ENCODE measurements at regions not wholly inside any gene's neighbourhood (a gene's known extent, or its start where the extent isn't known, plus 50 kb on each side); places are given as distances from the start of the nearest gene placed in this dataset.
A peak's percentile ranks its signal among the peaks of the same experiment; 100 is the strongest.

DNA sequence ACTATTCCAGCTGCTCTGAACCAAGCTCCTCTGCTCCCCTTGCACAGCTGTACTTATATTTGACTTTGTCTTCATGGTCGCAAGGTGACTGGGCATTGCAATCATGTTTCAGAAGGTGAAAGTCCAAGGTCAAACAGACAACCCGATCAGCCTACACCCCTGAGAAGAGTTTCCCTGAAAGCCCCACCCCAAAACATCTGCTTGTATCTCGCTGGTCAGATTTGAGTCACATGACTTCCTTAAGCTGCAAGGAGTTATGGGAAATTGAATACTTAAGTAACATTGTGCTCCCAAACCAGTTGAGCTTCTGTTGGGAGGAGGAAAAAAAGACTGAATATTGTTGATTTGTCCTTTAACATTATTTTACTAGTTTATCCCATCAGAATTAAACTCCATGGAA lies 83.4 kb upstream of the FZD10 start:
- H3K27me3 Mint-ChIP-seq: peaks cover 91% of the 10 kb centered on the region
- H3K4me1 Mint-ChIP-seq (ENCODE audit: low read depth): no peaks in the 10 kb centered on the region
- no peak overlapping the region for H3K4me3 Mint-ChIP-seq (ENCODE audit: low read depth)
- H3K36me3 Mint-ChIP-seq (ENCODE audit: insufficient read depth): no peaks in the 10 kb centered on the region
- DNase-seq (ENCODE audit: low spot score, unreplicated experiment): no peak
- no peak overlapping the region for H3K27ac Mint-ChIP-seq
- TF ChIP-seq, protein P1, sequence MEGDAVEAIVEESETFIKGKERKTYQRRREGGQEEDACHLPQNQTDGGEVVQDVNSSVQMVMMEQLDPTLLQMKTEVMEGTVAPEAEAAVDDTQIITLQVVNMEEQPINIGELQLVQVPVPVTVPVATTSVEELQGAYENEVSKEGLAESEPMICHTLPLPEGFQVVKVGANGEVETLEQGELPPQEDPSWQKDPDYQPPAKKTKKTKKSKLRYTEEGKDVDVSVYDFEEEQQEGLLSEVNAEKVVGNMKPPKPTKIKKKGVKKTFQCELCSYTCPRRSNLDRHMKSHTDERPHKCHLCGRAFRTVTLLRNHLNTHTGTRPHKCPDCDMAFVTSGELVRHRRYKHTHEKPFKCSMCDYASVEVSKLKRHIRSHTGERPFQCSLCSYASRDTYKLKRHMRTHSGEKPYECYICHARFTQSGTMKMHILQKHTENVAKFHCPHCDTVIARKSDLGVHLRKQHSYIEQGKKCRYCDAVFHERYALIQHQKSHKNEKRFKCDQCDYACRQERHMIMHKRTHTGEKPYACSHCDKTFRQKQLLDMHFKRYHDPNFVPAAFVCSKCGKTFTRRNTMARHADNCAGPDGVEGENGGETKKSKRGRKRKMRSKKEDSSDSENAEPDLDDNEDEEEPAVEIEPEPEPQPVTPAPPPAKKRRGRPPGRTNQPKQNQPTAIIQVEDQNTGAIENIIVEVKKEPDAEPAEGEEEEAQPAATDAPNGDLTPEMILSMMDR (IDR thresholded peaks at IDR 0.05; ENCODE audit: unreplicated experiment): no peak
- peaks cover 6% of the 10 kb centered on the region for H3K9me3 Mint-ChIP-seq (ENCODE audit: low read depth)

DNA sequence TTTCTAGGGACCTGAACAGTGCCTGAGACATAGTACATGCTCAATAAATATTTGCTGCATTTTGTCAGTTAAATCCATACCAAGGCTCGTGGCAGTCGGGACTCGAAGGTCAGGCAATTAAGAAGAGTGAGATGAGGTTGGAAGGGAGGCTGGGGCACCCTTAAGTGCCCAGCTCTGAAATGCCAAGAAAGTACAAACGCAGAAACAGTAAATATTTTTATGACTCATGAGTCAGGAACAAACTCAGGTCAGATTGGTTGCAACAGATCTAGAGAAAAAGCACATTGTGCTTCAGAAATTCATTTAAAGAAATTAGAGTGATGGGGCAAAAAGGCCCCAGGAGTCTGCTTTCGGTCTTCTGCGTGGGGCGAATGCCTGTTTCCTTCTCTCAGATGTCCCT lies 83.0 kb upstream of the FZD10 start:
- Mint-ChIP-seq H3K9me3 (ENCODE audit: low read depth) (peaks cover 6% of the 10 kb centered on the region), H3K4me3 (ENCODE audit: low read depth) (no peak overlapping the region), H3K4me1 (ENCODE audit: low read depth) (no peaks in the 10 kb centered on the region), H3K27me3 (peaks cover 91% of the 10 kb centered on the region), H3K27ac (peak overlapping the region; percentile 23), H3K36me3 (ENCODE audit: insufficient read depth) (no peaks in the 10 kb centered on the region)
- TF ChIP-seq, protein P1 (IDR thresholded peaks at IDR 0.05; ENCODE audit: unreplicated experiment): no peak
- no peak for DNase-seq (ENCODE audit: low spot score, unreplicated experiment)

DNA sequence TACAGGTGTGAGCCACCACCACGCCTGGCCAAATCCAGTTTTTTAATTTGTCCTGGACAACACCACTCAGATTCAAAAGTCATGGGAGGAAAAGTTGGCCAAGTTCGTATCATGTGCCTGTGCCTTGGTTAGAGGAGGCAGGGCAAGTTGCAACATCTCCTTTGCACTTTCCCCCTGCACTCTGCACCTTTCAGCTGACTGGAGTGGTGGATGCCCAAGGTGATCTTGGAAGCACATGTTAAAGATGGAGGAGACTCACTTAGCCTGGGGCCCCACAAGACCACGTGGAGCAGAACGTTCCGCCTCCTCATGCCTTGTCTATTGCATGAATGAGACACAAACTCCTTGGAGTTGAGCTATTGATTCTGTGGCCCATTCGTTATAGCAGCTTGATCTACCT lies 82.1 kb upstream of the FZD10 start:
- no peak overlapping the region for H3K4me3 Mint-ChIP-seq (ENCODE audit: low read depth)
- TF ChIP-seq, protein P1 (IDR thresholded peaks at IDR 0.05; ENCODE audit: unreplicated experiment): no peak
- H3K27me3 Mint-ChIP-seq: peaks cover 91% of the 10 kb centered on the region
- H3K4me1 Mint-ChIP-seq (ENCODE audit: low read depth): no peaks in the 10 kb centered on the region
- peaks cover 6% of the 10 kb centered on the region for H3K9me3 Mint-ChIP-seq (ENCODE audit: low read depth)
- DNase-seq (ENCODE audit: low spot score, unreplicated experiment): no peak
- H3K36me3 Mint-ChIP-seq (ENCODE audit: insufficient read depth): no peaks in the 10 kb centered on the region
- no peak overlapping the region for H3K27ac Mint-ChIP-seq

DNA sequence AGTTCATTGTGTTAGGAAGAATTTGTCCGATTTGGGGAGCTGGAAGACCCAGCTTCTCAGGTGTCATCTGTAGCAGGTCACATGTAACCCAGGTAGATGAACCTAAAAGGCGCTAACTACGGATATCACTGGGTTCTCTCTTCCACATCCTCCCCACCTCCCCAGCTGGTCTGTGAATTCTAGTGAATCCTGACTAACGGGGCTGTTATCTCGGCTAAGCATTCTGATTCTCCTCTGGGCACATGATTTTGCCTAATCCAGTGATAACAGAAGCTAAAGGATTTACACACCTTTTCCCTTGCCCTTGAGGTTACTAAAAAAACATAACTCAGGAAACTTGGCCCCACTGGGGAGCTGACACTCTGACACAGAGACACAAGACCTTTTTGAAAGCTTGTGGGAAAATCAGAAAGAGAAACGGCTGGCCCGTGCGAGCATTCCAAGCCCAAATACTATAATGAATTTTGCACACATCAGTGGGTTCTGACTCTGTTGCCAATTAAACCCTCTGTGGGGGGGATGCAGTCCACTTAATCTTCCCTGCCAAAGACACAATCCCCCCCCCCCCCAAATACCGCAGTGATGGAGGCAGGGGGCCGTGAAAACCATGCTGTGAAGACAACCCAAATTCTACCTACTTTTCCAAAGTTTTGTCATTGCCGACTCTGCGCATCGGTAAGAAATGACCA lies 81.0 kb upstream of the FZD10 start:
- peaks cover 6% of the 10 kb centered on the region for H3K9me3 Mint-ChIP-seq (ENCODE audit: low read depth)
- H3K27me3 Mint-ChIP-seq: peaks cover 91% of the 10 kb centered on the region
- TF ChIP-seq, protein P1 (IDR thresholded peaks at IDR 0.05; ENCODE audit: unreplicated experiment): no peak
- no peaks in the 10 kb centered on the region for H3K4me1 Mint-ChIP-seq (ENCODE audit: low read depth)
- DNase-seq (ENCODE audit: low spot score, unreplicated experiment): no peak
- no peaks in the 10 kb centered on the region for H3K36me3 Mint-ChIP-seq (ENCODE audit: insufficient read depth)
- H3K4me3 Mint-ChIP-seq (ENCODE audit: low read depth): no peak overlapping the region
- no peak overlapping the region for H3K27ac Mint-ChIP-seq

DNA sequence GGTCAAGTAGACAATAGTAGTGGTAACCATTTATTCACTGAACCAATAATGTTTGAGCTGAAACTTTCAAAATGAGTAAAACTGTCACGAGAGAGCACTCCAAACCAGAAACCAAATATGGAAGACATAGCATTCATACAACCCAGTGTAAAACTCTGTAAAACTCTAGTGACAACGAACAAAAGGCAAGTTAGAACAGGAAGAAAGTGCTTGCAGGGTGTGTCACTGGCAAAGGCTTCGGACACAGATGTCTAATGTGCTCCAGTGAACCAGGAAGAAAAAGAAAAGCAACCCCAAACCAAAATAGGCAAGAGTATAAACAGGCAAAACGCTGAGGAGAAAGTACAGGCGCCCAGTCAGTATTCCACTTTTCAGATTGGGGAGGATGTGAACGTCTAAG lies 79.3 kb upstream of the FZD10 start:
- Mint-ChIP-seq H3K36me3 (ENCODE audit: insufficient read depth) (no peaks in the 10 kb centered on the region), H3K9me3 (ENCODE audit: low read depth) (peaks cover 6% of the 10 kb centered on the region), H3K4me3 (ENCODE audit: low read depth) (no peak overlapping the region), H3K27me3 (peaks cover 94% of the 10 kb centered on the region), H3K4me1 (ENCODE audit: low read depth) (no peaks in the 10 kb centered on the region), H3K27ac (no peak overlapping the region)
- DNase-seq (ENCODE audit: low spot score, unreplicated experiment): no peak
- TF ChIP-seq, protein P1 (IDR thresholded peaks at IDR 0.05; ENCODE audit: unreplicated experiment): no peak

All from progenitor cell of endocrine pancreas (in vitro differentiated cells).